IMR-90 (cell line): ENCODE measurements at regions not wholly inside any gene's neighbourhood (a gene's known extent, or its start where the extent isn't known, plus 50 kb on each side); places are given as distances from the start of the nearest gene placed in this dataset.
A peak's percentile ranks its signal among the peaks of the same experiment; 100 is the strongest.
"Not testable (repeated sequence)": the region's sequence is repeated elsewhere in the genome, so short reads cannot be mapped to it uniquely, and the experiment has no call there.

Experiments used
- ATAC-seq: fragments of 200-7000 bp; cut with Tn5 transposase; 2 replicates; pipeline ENCODE4 v1.9.1; 2020; ENCODE audit warnings: low read depth, mild to moderate bottlenecking, moderate library complexity
- BruUV-seq: library from RNA; stranded (reverse); fragments of 400-500 nt; replicated peaks from 2 replicates; lab custom pipeline; 2021; lab: Mats Ljungman, UMichigan
- CTCF ChIA-PET: fragments of 300-600 bp; formaldehyde crosslinking; extraction: SDS; loops from one replicate; lab custom pipeline; 2021; ENCODE audit warnings: antibody characterized with exemption; lab: Yijun Ruan, JAX
- POLR2A ChIA-PET: fragments of 300-600 bp; sonication (Branson Sonifier 250); formaldehyde crosslinking; loops from one replicate; lab custom pipeline; 2022; ENCODE audit warnings: antibody characterized with exemption; ENCODE audit not compliant: unreplicated experiment; lab: Charles Lee
- DNase-seq: peaks from one replicate; pipeline ENCODE4 v3.0.0; 2013
- H2AFZ ChIP-seq: replicated peaks from 2 replicates; pipeline ENCODE3; 2013; ENCODE audit warnings: low read length, mild to moderate bottlenecking; ENCODE audit not compliant: poor library complexity
- H2AK5ac ChIP-seq: 2 replicates; pipeline ENCODE4 v1.6.1; 2013; ENCODE audit warnings: low read depth, low read length, inconsistent platforms
- H2AK9ac ChIP-seq: replicated peaks from 2 replicates; pipeline ENCODE3; 2013; ENCODE audit warnings: mild to moderate bottlenecking, low read depth, low read length, moderate library complexity; ENCODE audit not compliant: poor library complexity
- H2BK120ac ChIP-seq: 2 replicates; pipeline ENCODE4 v1.6.1; 2013; ENCODE audit warnings: low read depth, low read length, inconsistent platforms
- H2BK15ac ChIP-seq: 3 replicates; pipeline ENCODE4 v1.6.1; 2013; ENCODE audit warnings: low read depth, low read length, inconsistent platforms
- H2BK20ac ChIP-seq: 2 replicates; pipeline ENCODE4 v1.6.1; 2013; ENCODE audit warnings: low read depth, mild to moderate bottlenecking, inconsistent platforms, low read length, moderate library complexity
- H2BK5ac ChIP-seq: 2 replicates; pipeline ENCODE4 v1.6.1; 2013; ENCODE audit warnings: mild to moderate bottlenecking, low read depth, low read length, inconsistent platforms; ENCODE audit not compliant: poor library complexity, severe bottlenecking
- H3K14ac ChIP-seq: replicated peaks from 2 replicates; pipeline ENCODE4 v1.6.1; 2013; ENCODE audit warnings: low read depth, low read length, inconsistent platforms
- H3K18ac ChIP-seq: 2 replicates; pipeline ENCODE4 v1.6.1; 2013; ENCODE audit warnings: low read depth, low read length, control low read depth
- H3K23ac ChIP-seq: 2 replicates; pipeline ENCODE4 v1.6.1; 2013; ENCODE audit warnings: low read depth, low read length, inconsistent platforms
- H3K27ac ChIP-seq: 2 replicates; pipeline ENCODE4 v1.5.1; 2013; ENCODE audit warnings: mild to moderate bottlenecking, control low read depth, low read length; ENCODE audit not compliant: insufficient read depth
- H3K27me3 ChIP-seq: 2 replicates; pipeline ENCODE4 v1.6.1; 2013; ENCODE audit warnings: low read length; ENCODE audit not compliant: control insufficient read depth, insufficient read depth
- H3K36me3 ChIP-seq: 2 replicates; pipeline ENCODE4 v1.6.1; 2013; ENCODE audit warnings: low read length, mixed read lengths; ENCODE audit not compliant: control insufficient read depth, insufficient read depth
- H3K4ac ChIP-seq: 2 replicates; pipeline ENCODE4 v1.6.1; 2013; ENCODE audit warnings: low read depth, low read length, inconsistent platforms
- H3K4me1 ChIP-seq: 2 replicates; pipeline ENCODE4 v1.6.1; 2013; ENCODE audit warnings: low read length, mixed read lengths; ENCODE audit not compliant: control insufficient read depth, insufficient read depth
- H3K4me2 ChIP-seq: 2 replicates; pipeline ENCODE4 v1.6.1; 2013; ENCODE audit warnings: low read depth, mild to moderate bottlenecking, control low read depth, low read length, moderate library complexity
- H3K4me3 ChIP-seq: 2 replicates; pipeline ENCODE4 v1.5.1; 2013; ENCODE audit warnings: low read depth, mild to moderate bottlenecking, control low read depth, low read length, moderate library complexity; ENCODE audit not compliant: insufficient read depth
- H3K56ac ChIP-seq: 2 replicates; pipeline ENCODE4 v1.6.1; 2013; ENCODE audit warnings: low read length, inconsistent platforms; ENCODE audit not compliant: insufficient read depth; ENCODE audit errors: extremely low read depth
- H3K79me1 ChIP-seq, 2 experiments: 2 replicates each; pipeline ENCODE4 v1.6.1; 2013; ENCODE audit warnings: low read length in 2 of 2, inconsistent platforms in 1 of 2, low read depth in 1 of 2
- H3K9ac ChIP-seq: 2 replicates; pipeline ENCODE4 v1.6.1; 2013; ENCODE audit warnings: low read depth, low read length, control low read depth
- H3K9me1 ChIP-seq: 2 replicates; pipeline ENCODE4 v1.6.1; 2013; ENCODE audit warnings: low read length, inconsistent platforms; ENCODE audit not compliant: insufficient read depth
- H3K9me3 ChIP-seq: 2 replicates; pipeline ENCODE4 v1.6.1; 2013; ENCODE audit warnings: low read length; ENCODE audit not compliant: control insufficient read depth, insufficient read depth
- H4K20me1 ChIP-seq: 2 replicates; pipeline ENCODE4 v1.6.1; 2013; ENCODE audit warnings: low read length, inconsistent platforms; ENCODE audit not compliant: insufficient read depth
- H4K5ac ChIP-seq: 2 replicates; pipeline ENCODE4 v1.6.1; 2013; ENCODE audit warnings: mild to moderate bottlenecking, low read depth, low read length, control low read depth
- H4K8ac ChIP-seq, 2 experiments: 2 replicates each; pipeline ENCODE4 v1.6.1; 2013; ENCODE audit warnings: low read depth in 2 of 2, low read length in 2 of 2, control low read depth in 1 of 2, inconsistent platforms in 1 of 2
- H4K91ac ChIP-seq: 2 replicates; pipeline ENCODE4 v1.6.1; 2013; ENCODE audit warnings: low read depth, low read length, inconsistent platforms; ENCODE audit not compliant: insufficient read depth
- MAFK ChIP-seq: IDR thresholded peaks from 2 replicates; pipeline ENCODE4 v1.6.1; 2012; ENCODE audit warnings: low read depth, low read length, improper control_type of control experiment
- WGBS, 2 experiments: methylation state at CpG; one replicate each; pipeline versions ENCODE4 v1.1.5 to v1.1.7; 2013; ENCODE audit warnings: missing lambda C conversion rate in 2 of 2; ENCODE audit not compliant: insufficient read length in 1 of 2; ENCODE audit errors: extremely low coverage in 2 of 2; 5-methylcytosine and 5-hydroxymethylcytosine counted together
- dilution Hi-C: fragments of 300-500 bp; cut with HindIII; formaldehyde crosslinking; loops from one replicate; pipeline ENCODE4 v1.14.3; 2018; ENCODE audit warnings: low sequenced_read_pairs; ENCODE audit not compliant: unreplicated experiment
- in situ Hi-C: fragments of 300-500 bp; cut with MboI; formaldehyde crosslinking; loops from 3 replicates; pipeline ENCODE4 v1.14.3; 2019; ENCODE audit warnings: low sequenced_read_pairs, inconsistent platforms, mixed read lengths
- intact Hi-C: fragments of 100-400 bp; cut with micrococcal nuclease; formaldehyde crosslinking; loops from 2 replicates; pipeline ENCODE4 v1.10.0; 2022

DNA sequence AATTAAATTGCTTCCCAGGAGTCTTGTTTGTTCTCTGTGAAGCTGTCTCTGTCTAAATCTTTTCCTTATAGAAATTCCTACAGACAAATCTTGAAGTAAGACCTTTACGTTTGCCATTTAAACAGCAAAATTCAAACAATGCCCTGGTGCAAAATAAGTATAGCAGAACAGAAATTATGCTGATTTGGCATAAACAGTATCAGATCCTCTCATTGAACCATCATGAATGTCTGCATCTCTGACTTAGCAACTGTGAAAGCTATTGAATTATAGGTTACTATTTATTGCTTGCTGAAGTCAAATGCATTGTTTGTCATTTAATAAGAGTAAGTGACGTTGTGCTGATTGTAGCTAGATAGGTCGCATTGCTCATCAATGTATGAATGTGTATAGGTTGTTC is 1952.3 kb downstream of the KHDRBS2 start:
- H2AFZ ChIP-seq, H3K27me3 ChIP-seq, H3K23ac ChIP-seq, H4K5ac ChIP-seq, H2BK20ac ChIP-seq, H3K79me1 ChIP-seq, H2BK120ac ChIP-seq, BruUV-seq, H2AK9ac ChIP-seq, POLR2A ChIA-PET, DNase-seq, intact Hi-C loops, in situ Hi-C loops, H3K4me3 ChIP-seq, H3K14ac ChIP-seq, H3K18ac ChIP-seq, H3K36me3 ChIP-seq, H4K8ac ChIP-seq, H3K4ac ChIP-seq, H2AK5ac ChIP-seq, H3K9me3 ChIP-seq, H2BK15ac ChIP-seq, H3K9ac ChIP-seq, CTCF ChIA-PET, H3K9me1 ChIP-seq, H2BK5ac ChIP-seq, ATAC-seq, H4K20me1 ChIP-seq, dilution Hi-C loops, H3K27ac ChIP-seq, H4K91ac ChIP-seq, H3K4me2 ChIP-seq, H3K4me1 ChIP-seq, H3K56ac ChIP-seq: not testable (repeated sequence)
- no CpG with 5 or more reads among the region's 3 CpGs for WGBS, 2 experiments
- peak; percentile 77 for TF ChIP-seq MAFK

- H4K5ac ChIP-seq, H3K9me3 ChIP-seq, H3K56ac ChIP-seq, dilution Hi-C loops, H3K18ac ChIP-seq, H3K79me1 ChIP-seq, in situ Hi-C loops, H4K91ac ChIP-seq, H4K8ac ChIP-seq, H3K23ac ChIP-seq, CTCF ChIA-PET, H2BK120ac ChIP-seq, H3K4me1 ChIP-seq, H2BK5ac ChIP-seq, H3K9me1 ChIP-seq, BruUV-seq, ATAC-seq, POLR2A ChIA-PET, H2BK20ac ChIP-seq, H3K36me3 ChIP-seq, H3K27me3 ChIP-seq, H3K14ac ChIP-seq, H3K4me3 ChIP-seq, H2AFZ ChIP-seq, H3K4ac ChIP-seq, intact Hi-C loops, H2AK5ac ChIP-seq, H3K27ac ChIP-seq, H3K4me2 ChIP-seq, H2AK9ac ChIP-seq, H3K9ac ChIP-seq, H2BK15ac ChIP-seq, H4K20me1 ChIP-seq, DNase-seq: not testable (repeated sequence)
- no CpG with 5 or more reads among the region's 2 CpGs for WGBS, 2 experiments
These were observed 1977.1 kb downstream of the KHDRBS2 start for GRCh38 chr6:60308939-60309338.
